ENCODE measurements at regions not wholly inside any gene's neighbourhood (a gene's known extent, or its start where the extent isn't known, plus 50 kb on each side); places are given as distances from the start of the nearest gene placed in this dataset.

DNA sequence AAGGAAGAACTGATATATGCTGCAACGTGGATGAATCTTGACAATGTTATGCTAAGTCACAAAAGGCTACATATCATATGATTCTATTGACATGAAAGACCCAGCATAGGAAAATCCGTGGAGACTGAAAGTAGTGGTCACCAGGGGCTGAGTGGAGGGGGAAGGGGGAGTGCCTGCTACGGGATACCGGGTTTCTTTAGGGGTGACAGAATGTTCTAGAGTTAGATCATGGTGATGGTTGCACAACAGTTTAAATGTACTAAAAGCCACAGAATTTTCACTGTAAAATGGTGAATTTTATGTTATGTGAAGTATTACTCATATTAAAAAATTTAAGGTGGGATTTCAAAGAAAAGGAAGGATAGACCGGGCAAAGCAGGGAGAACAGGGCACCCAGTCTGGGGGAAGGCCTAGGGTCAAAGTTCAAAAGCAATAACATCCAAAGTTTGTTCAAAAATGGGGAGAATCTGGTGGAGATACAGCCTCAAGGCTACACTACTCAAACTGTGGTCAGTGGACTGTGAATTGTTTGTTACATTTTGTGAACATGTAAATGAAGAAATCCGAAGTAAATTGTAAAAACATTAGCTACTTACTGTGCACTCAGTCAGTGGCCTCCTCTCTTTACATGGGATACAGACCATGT is 74.2 kb upstream of the FNDC3B start:
- no peak overlapping the region for H3K27ac ChIP-seq (ENCODE audit: low read length)
- no peaks in the 10 kb centered on the region for H3K9me2 ChIP-seq (replicated peaks; ENCODE audit: insufficient read depth, low read length)
- no peak overlapping the region for H3K4me2 ChIP-seq (ENCODE audit: low read depth, low read length)
- no peaks in the 10 kb centered on the region for H3K4me1 ChIP-seq (ENCODE audit: low read length)
- no peaks in the 10 kb centered on the region for H3K36me3 ChIP-seq (replicated peaks; ENCODE audit: insufficient read depth, low read length)
- no peak overlapping the region for H3K9ac ChIP-seq (ENCODE audit: low read length)
- no peak for DNase-seq
- no peak overlapping the region for H3K4me3 ChIP-seq (ENCODE audit: low read length)
- H3K27me3 ChIP-seq (replicated peaks; ENCODE audit: insufficient read depth, low read length) = no peaks in the 10 kb centered on the region
- H2AFZ ChIP-seq (ENCODE audit: low read length) = no peak overlapping the region
- no peaks in the 10 kb centered on the region for H3K79me2 ChIP-seq (ENCODE audit: low read length)
- TF ChIP-seq EZH2 (optimal IDR thresholded peaks at IDR 0.05; ENCODE audit: low read depth, low read length) (no peak), EZH2phosphoT487 (IDR thresholded peaks at IDR 0.05; ENCODE audit: low read length) (no peak)
- TF ChIP-seq, protein P1, sequence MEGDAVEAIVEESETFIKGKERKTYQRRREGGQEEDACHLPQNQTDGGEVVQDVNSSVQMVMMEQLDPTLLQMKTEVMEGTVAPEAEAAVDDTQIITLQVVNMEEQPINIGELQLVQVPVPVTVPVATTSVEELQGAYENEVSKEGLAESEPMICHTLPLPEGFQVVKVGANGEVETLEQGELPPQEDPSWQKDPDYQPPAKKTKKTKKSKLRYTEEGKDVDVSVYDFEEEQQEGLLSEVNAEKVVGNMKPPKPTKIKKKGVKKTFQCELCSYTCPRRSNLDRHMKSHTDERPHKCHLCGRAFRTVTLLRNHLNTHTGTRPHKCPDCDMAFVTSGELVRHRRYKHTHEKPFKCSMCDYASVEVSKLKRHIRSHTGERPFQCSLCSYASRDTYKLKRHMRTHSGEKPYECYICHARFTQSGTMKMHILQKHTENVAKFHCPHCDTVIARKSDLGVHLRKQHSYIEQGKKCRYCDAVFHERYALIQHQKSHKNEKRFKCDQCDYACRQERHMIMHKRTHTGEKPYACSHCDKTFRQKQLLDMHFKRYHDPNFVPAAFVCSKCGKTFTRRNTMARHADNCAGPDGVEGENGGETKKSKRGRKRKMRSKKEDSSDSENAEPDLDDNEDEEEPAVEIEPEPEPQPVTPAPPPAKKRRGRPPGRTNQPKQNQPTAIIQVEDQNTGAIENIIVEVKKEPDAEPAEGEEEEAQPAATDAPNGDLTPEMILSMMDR (IDR thresholded peaks at IDR 0.05; ENCODE audit: low read length) = no peak
- H3F3A ChIP-seq (ENCODE audit: insufficient read depth, low read length) = no peaks in the 10 kb centered on the region
- no peaks in the 10 kb centered on the region for H3K9me3 ChIP-seq (replicated peaks; ENCODE audit: insufficient read depth, low read length)
- H4K20me1 ChIP-seq (ENCODE audit: insufficient read depth, low read length) = no peaks in the 10 kb centered on the region

DNA sequence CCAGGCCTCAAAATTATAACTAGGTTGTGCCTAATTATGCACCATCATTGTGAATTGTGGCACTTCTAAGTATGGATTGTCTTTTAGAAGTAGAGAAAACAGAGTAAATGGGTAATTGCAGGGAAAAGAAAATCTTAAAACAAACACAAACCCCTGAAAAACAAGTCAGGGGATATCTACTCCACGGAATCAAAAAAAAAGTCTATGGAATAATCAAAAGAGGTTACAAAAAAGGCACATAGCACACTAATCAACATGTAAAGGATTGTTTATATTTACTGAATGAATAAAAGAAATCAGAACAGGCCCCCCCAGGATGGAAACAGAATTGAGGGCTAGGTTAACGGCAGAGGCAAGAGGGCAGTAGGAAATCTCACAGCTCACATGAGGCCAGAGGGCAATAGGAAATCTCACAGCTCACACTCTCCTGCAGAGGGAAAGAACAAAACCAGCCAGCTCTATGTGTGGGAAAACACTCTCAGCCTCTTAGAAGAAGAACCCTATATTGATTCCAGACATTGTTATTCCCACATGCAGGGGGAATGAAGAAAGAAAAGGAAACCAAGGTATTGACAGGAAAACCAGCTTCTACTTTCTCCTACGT is 72.7 kb upstream of the FNDC3B start:
- Histone ChIP-seq H3K27ac (ENCODE audit: low read length) (no peak overlapping the region), H3K9ac (ENCODE audit: low read length) (no peak overlapping the region), H3K4me2 (ENCODE audit: low read depth, low read length) (no peak overlapping the region), H3K36me3 (replicated peaks; ENCODE audit: insufficient read depth, low read length) (no peaks in the 10 kb centered on the region), H3F3A (ENCODE audit: insufficient read depth, low read length) (no peaks in the 10 kb centered on the region), H3K4me3 (ENCODE audit: low read length) (no peak overlapping the region), H3K9me2 (replicated peaks; ENCODE audit: insufficient read depth, low read length) (no peaks in the 10 kb centered on the region), H3K27me3 (replicated peaks; ENCODE audit: insufficient read depth, low read length) (no peaks in the 10 kb centered on the region), H3K79me2 (ENCODE audit: low read length) (no peaks in the 10 kb centered on the region), H3K4me1 (ENCODE audit: low read length) (no peaks in the 10 kb centered on the region), H4K20me1 (ENCODE audit: insufficient read depth, low read length) (no peaks in the 10 kb centered on the region), H3K9me3 (replicated peaks; ENCODE audit: insufficient read depth, low read length) (no peaks in the 10 kb centered on the region), H2AFZ (ENCODE audit: low read length) (no peak overlapping the region)
- no peak for TF ChIP-seq EZH2phosphoT487 (IDR thresholded peaks at IDR 0.05; ENCODE audit: low read length)
- TF ChIP-seq EZH2 (optimal IDR thresholded peaks at IDR 0.05; ENCODE audit: low read depth, low read length) = no peak
- TF ChIP-seq, protein P1 (IDR thresholded peaks at IDR 0.05; ENCODE audit: low read length) = no peak
- no peak for DNase-seq

DNA sequence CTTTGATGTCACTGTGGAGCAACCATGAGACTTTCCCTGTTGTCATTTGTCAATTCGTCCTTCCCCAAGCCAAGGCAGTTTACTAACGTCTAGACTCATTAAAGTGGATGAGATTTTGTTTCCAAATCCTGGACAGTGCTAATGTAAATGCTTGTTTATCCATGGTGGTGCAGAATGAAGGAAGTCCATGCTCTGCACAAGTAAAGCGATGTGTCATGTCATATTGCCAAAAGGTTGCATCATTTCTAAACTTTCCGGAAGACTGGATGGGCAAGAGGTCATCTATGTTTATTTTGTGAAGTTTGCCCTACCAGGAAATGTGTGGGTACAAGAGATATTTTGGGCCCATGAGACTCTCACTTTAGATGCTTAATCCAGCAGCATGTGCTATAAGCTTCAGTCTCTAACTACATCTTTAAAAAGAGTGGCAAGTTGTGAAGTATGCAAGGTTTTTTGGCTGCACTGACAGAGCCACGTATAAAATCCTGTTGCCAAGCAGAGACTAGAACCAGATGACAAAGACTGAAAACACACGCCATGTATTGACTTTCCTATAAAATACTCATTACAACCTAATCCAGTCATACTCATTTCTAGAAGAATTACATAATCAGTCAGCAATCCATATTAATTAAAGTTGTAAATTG is 72.1 kb upstream of the FNDC3B start:
- H3K79me2 ChIP-seq (ENCODE audit: low read length) = no peaks in the 10 kb centered on the region
- no peaks in the 10 kb centered on the region for H4K20me1 ChIP-seq (ENCODE audit: insufficient read depth, low read length)
- H3F3A ChIP-seq (ENCODE audit: insufficient read depth, low read length) = no peaks in the 10 kb centered on the region
- no peaks in the 10 kb centered on the region for H3K27me3 ChIP-seq (replicated peaks; ENCODE audit: insufficient read depth, low read length)
- no peak overlapping the region for H3K4me2 ChIP-seq (ENCODE audit: low read depth, low read length)
- DNase-seq = no peak
- H3K9me2 ChIP-seq (replicated peaks; ENCODE audit: insufficient read depth, low read length) = no peaks in the 10 kb centered on the region
- no peaks in the 10 kb centered on the region for H3K9me3 ChIP-seq (replicated peaks; ENCODE audit: insufficient read depth, low read length)
- no peak overlapping the region for H3K9ac ChIP-seq (ENCODE audit: low read length)
- H3K4me1 ChIP-seq (ENCODE audit: low read length) = no peaks in the 10 kb centered on the region
- TF ChIP-seq EZH2phosphoT487 (IDR thresholded peaks at IDR 0.05; ENCODE audit: low read length) = no peak
- no peak for TF ChIP-seq EZH2 (optimal IDR thresholded peaks at IDR 0.05; ENCODE audit: low read depth, low read length)
- TF ChIP-seq, protein P1 (IDR thresholded peaks at IDR 0.05; ENCODE audit: low read length) = no peak
- no peak overlapping the region for H3K27ac ChIP-seq (ENCODE audit: low read length)
- H2AFZ ChIP-seq (ENCODE audit: low read length) = no peak overlapping the region
- H3K4me3 ChIP-seq (ENCODE audit: low read length) = no peak overlapping the region
- no peaks in the 10 kb centered on the region for H3K36me3 ChIP-seq (replicated peaks; ENCODE audit: insufficient read depth, low read length)
